Naive thymus-derived CD4-positive, alpha-beta T cell (primary cell): ENCODE measurements at regions not wholly inside any gene's neighbourhood (a gene's known extent, or its start where the extent isn't known, plus 50 kb on each side); places are given as distances from the start of the nearest gene placed in this dataset.

ENCODE experiments used
- ATAC-seq: fragments of 150-1000 bp; cut with Tn5 transposase; 2 replicates; pipeline ENCODE4 v1.10.0; 2021; ENCODE audit warnings: mild to moderate bottlenecking, moderate library complexity
- CTCF ChIA-PET: fragments of 350-600 bp; sonication (Branson Sonifier 250); formaldehyde crosslinking; loops from one replicate; lab custom pipeline; 2021; ENCODE audit warnings: antibody characterized with exemption; lab: Charles Lee
- POLR2A ChIA-PET: fragments of 350-600 bp; sonication (Branson Sonifier 250); formaldehyde crosslinking; loops from one replicate; lab custom pipeline; 2021; ENCODE audit warnings: antibody characterized with exemption, inconsistent platforms; lab: Charles Lee
- DNase-seq, 9 donors: peaks; one replicate each; pipeline versions ENCODE4 v3.0.0 to v3.0.0-alpha.2; 2020 to 2022; ENCODE audit warnings: mixed read lengths in 1 of 9
- H3K27ac ChIP-seq: one replicate; pipeline ENCODE4 v1.7.0; 2013; ENCODE audit warnings: mild to moderate bottlenecking, low read depth, low read length, moderate library complexity
- H3K27me3 ChIP-seq, 2 donors: one replicate each; pipeline ENCODE4 v1.7.0; 2013; ENCODE audit warnings: low read length in 2 of 2, mild to moderate bottlenecking in 2 of 2, moderate library complexity in 2 of 2; ENCODE audit not compliant: control insufficient read depth in 2 of 2, insufficient read depth in 2 of 2
- H3K36me3 ChIP-seq, 3 experiments: 1 replicate in 2 of 3; 2 replicates in 1 of 3; pipeline ENCODE4 v1.7.0; 2013; ENCODE audit warnings: low read length in 3 of 3, mild to moderate bottlenecking in 3 of 3, moderate library complexity in 1 of 3; ENCODE audit not compliant: insufficient read depth in 3 of 3, control insufficient read depth in 2 of 3
- H3K4me1 ChIP-seq, 2 donors: one replicate each; pipeline ENCODE4 v1.7.0; 2013; ENCODE audit warnings: low read length in 2 of 2, mild to moderate bottlenecking in 2 of 2, moderate library complexity in 1 of 2; ENCODE audit not compliant: control insufficient read depth in 2 of 2, insufficient read depth in 2 of 2
- H3K4me3 ChIP-seq: 2 replicates; pipeline ENCODE4 v1.7.0; 2013; ENCODE audit warnings: mild to moderate bottlenecking, low read length
- H3K9me3 ChIP-seq, 3 experiments: 1 replicate in 2 of 3; 2 replicates in 1 of 3; pipeline ENCODE4 v1.7.0; 2013; ENCODE audit warnings: low read length in 3 of 3; ENCODE audit not compliant: control insufficient read depth in 2 of 3
- H3K27ac Mint-ChIP-seq, 9 donors: one replicate each; pipeline ENCODE4 v1.8.0; 2020 to 2022; ENCODE audit warnings: mixed read lengths in 9 of 9, mild to moderate bottlenecking in 8 of 9, moderate library complexity in 5 of 9, inconsistent platforms in 2 of 9
- H3K27me3 Mint-ChIP-seq, 5 donors: one replicate each; pipeline ENCODE4 v1.8.0; 2021 to 2022; ENCODE audit warnings: mixed read lengths in 5 of 5, mild to moderate bottlenecking in 1 of 5
- H3K36me3 Mint-ChIP-seq, 5 donors: one replicate each; pipeline ENCODE4 v1.8.0; 2020 to 2022; ENCODE audit warnings: mixed read lengths in 5 of 5, mild to moderate bottlenecking in 3 of 5, inconsistent platforms in 1 of 5
- H3K4me1 Mint-ChIP-seq, 7 donors: one replicate each; pipeline ENCODE4 v1.8.0; 2020 to 2022; ENCODE audit warnings: mixed read lengths in 7 of 7, mild to moderate bottlenecking in 3 of 7, inconsistent platforms in 1 of 7
- H3K4me3 Mint-ChIP-seq, 10 donors: one replicate each; pipeline ENCODE4 v1.8.0; 2020 to 2022; ENCODE audit warnings: mild to moderate bottlenecking in 10 of 10, mixed read lengths in 10 of 10, moderate library complexity in 6 of 10, inconsistent platforms in 2 of 10
- H3K9me3 Mint-ChIP-seq, 11 donors: one replicate each; pipeline ENCODE4 v1.8.0; 2020 to 2022; ENCODE audit warnings: mixed read lengths in 11 of 11, mild to moderate bottlenecking in 4 of 11, inconsistent platforms in 1 of 11, moderate library complexity in 1 of 11
- intact Hi-C, 2 donors: fragments of 100-400 bp; cut with micrococcal nuclease; formaldehyde crosslinking; loops; one replicate each; pipeline ENCODE4 v1.15.1; 2023

DNA sequence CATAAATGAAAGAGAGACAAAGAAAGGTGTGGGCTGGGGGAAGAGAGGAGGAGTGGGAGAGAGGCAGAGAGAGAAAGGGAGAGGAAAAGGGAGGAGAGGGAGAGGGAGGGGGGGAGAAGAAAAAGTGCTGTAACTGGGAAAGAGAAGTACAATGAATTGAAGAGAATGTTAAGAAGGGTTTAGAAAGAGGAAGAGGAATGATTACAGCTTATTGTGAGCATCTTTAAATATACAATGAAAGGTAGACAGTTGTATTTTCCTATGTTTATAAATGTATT is 229.1 kb upstream of the PMFBP1 start:
- Mint-ChIP-seq H3K4me1 (no peaks in the 10 kb centered on the region), H3K9me3 (peaks cover 0 to 5% (median 0%) of the 10 kb centered on the region in 11 donors)

DNA sequence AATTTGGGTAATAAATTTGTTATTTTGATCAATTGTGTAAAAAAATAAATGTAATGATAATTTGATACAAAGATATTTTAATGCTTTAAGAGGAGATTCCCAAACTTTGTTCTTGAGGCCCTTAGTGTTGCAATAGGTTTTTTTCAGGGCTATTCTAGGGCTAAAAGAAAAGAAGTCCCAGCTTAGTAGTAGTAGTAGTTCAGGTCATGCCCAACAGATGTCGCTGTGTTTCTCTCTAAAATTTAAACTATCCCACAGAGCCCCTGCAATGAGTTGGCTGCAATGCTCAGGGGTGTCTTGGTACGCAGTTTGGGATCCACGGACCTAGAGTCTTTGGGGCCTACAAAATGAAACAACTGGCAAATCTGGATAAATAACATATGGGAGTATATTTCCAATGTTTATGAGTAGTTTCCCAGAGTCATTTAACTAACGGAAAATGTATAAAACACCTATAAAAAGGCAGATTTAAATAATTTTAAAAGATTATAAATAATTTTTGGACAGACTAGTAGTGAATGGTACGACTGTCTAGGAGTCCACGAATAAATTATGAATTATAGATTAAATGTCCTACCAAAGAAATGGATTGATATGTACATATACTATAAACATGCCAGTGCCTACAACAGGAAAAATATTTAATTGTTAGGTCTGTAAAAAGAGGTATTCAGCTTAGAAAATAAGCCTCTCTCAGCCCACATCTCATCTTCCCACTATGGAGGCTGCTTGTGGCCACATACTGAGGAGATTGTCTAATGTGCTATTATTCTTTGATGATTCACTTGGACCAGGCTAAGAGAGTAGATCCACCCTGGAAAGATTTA is 228.5 kb upstream of the PMFBP1 start:
- Histone ChIP-seq H3K4me1 (no peaks in the 10 kb centered on the region), H3K4me3 (no peak overlapping the region), H3K9me3 (no peaks in the 10 kb centered on the region), H3K36me3 (no peaks in the 10 kb centered on the region), H3K27ac (no peak overlapping the region), H3K27me3 (no peaks in the 10 kb centered on the region)
- Mint-ChIP-seq H3K4me1 (no peaks in the 10 kb centered on the region), H3K27ac (no peak overlapping the region), H3K36me3 (no peaks in the 10 kb centered on the region), H3K4me3 (no peak overlapping the region), H3K9me3 (peaks cover 0 to 1% (median 0%) of the 10 kb centered on the region in 11 donors), H3K27me3 (peaks cover 0 to 4% (median 0%) of the 10 kb centered on the region in 5 donors)
- POLR2A ChIA-PET: no interaction called here
- peak in 2 of 9 donors; percentile 2 for DNase-seq
- CTCF ChIA-PET: no interaction called here
- peak; percentile 58 for ATAC-seq
- intact Hi-C loops: loop anchor here in 1 of 2 donors (10.0 kb wide), 1 partner anchor 1554 kb away; no protein-coding TSS in a partner anchor

More for the DNA sequence above, 229.1 kb upstream of the PMFBP1 start:
- no peak overlapping the region for H3K27ac Mint-ChIP-seq
- ATAC-seq (no peak), DNase-seq (no peak)
- Histone ChIP-seq H3K4me3 (no peak overlapping the region), H3K9me3 (no peaks in the 10 kb centered on the region), H3K27ac (no peak overlapping the region), H3K36me3 (no peaks in the 10 kb centered on the region), H3K27me3 (no peaks in the 10 kb centered on the region), H3K4me1 (no peaks in the 10 kb centered on the region)
- CTCF ChIA-PET: no interaction called here
- peaks cover 0 to 4% (median 0%) of the 10 kb centered on the region in 5 donors for H3K27me3 Mint-ChIP-seq
- no peaks in the 10 kb centered on the region for H3K36me3 Mint-ChIP-seq
- POLR2A ChIA-PET: no interaction called here
- intact Hi-C loops: loop anchor here in 1 of 2 donors (10.0 kb wide), 1 partner anchor 1554 kb away; no protein-coding TSS in a partner anchor
- no peak overlapping the region for H3K4me3 Mint-ChIP-seq

DNA sequence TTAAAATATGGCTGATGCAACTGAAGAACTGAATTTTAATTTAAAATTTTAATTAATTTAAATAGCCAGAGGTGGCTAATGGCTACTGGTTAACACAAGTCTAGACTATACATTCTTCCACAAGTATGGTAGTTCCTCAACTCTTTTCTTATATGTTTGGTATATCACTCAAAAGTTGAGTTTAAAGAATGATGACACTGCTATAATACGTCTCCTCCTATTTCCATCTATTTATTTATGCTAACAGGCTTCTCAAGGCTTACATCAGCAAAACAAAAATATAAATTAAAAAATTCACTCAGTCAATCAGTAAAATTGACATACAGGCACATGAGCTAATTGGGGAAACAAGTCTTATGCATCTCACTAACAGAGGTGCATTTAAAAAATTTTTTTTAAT is 227.9 kb upstream of the PMFBP1 start:
- DNase-seq (no peak), ATAC-seq (no peak)
- Mint-ChIP-seq H3K27ac (no peak overlapping the region), H3K27me3 (no peaks in the 10 kb centered on the region), H3K9me3 (peaks cover 0 to 4% (median under 1%) of the 10 kb centered on the region in 11 donors), H3K36me3 (peaks cover 0 to under 1% (median 0%) of the 10 kb centered on the region in 5 donors), H3K4me3 (no peak overlapping the region), H3K4me1 (no peaks in the 10 kb centered on the region)
- CTCF ChIA-PET: no interaction called here
- H3K9me3 ChIP-seq: no peaks in the 10 kb centered on the region
- no peaks in the 10 kb centered on the region for H3K4me1 ChIP-seq
- H3K27ac ChIP-seq: no peak overlapping the region
- POLR2A ChIA-PET: no interaction called here
- no peak overlapping the region for H3K4me3 ChIP-seq
- intact Hi-C loops: loop anchor here in 1 of 2 donors (10.0 kb wide), 1 partner anchor 1555 kb away; no protein-coding TSS in a partner anchor
- no peaks in the 10 kb centered on the region for H3K27me3 ChIP-seq
- no peaks in the 10 kb centered on the region for H3K36me3 ChIP-seq

GRCh38 chr16:72397876-72398275 is 225.9 kb upstream of the PMFBP1 start:
- H3K9me3 Mint-ChIP-seq: peaks cover 0 to 16% (median 7%) of the 10 kb centered on the region in 11 donors
- DNase-seq (no peak), ATAC-seq (no peak)
- H3K4me1 Mint-ChIP-seq: no peaks in the 10 kb centered on the region
- ChIA-PET CTCF (no interaction called here), POLR2A (no interaction called here)
- no peak overlapping the region for H3K4me3 Mint-ChIP-seq
- Histone ChIP-seq H3K9me3 (no peaks in the 10 kb centered on the region), H3K4me1 (no peaks in the 10 kb centered on the region), H3K27me3 (no peaks in the 10 kb centered on the region), H3K36me3 (no peaks in the 10 kb centered on the region), H3K27ac (no peak overlapping the region), H3K4me3 (no peak overlapping the region)
- peaks cover 0 to 4% (median 0%) of the 10 kb centered on the region in 5 donors for H3K36me3 Mint-ChIP-seq
- H3K27ac Mint-ChIP-seq: no peak overlapping the region
- no peaks in the 10 kb centered on the region for H3K27me3 Mint-ChIP-seq
- intact Hi-C loops: no loop called here

DNA sequence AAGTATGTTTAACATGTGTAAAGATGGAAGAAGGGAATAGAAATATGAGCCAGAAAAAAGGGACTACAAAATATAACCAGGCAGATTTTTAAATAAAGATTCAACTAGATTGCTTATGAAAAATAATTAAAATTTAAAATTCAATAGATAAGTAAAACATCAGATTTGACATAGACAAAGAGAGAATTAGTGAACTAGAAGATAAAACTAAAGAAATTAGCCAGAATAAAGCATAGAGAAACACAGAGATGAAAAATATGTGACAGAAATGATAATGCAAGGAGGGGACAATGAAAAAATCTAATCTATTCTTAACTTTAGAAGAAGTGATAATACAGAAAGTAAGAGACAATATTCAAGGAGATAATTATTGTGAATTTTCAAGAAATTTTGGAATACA is 222.6 kb upstream of the PMFBP1 start:
- H3K27me3 Mint-ChIP-seq: no peaks in the 10 kb centered on the region
- H3K27ac Mint-ChIP-seq: no peak overlapping the region
- ChIA-PET CTCF (no interaction called here), POLR2A (no interaction called here)
- intact Hi-C loops: no loop called here
- no peaks in the 10 kb centered on the region for H3K27me3 ChIP-seq
- peaks cover 0 to 16% (median 7%) of the 10 kb centered on the region in 11 donors for H3K9me3 Mint-ChIP-seq
- no peak for ATAC-seq
- H3K4me3 ChIP-seq: no peak overlapping the region
- no peak overlapping the region for H3K27ac ChIP-seq
- peaks cover 0 to 4% (median 0%) of the 10 kb centered on the region in 5 donors for H3K36me3 Mint-ChIP-seq
- H3K4me1 Mint-ChIP-seq: no peaks in the 10 kb centered on the region
- no peaks in the 10 kb centered on the region for H3K4me1 ChIP-seq
- no peak overlapping the region for H3K4me3 Mint-ChIP-seq
- DNase-seq: no peak
- no peaks in the 10 kb centered on the region for H3K9me3 ChIP-seq
- no peaks in the 10 kb centered on the region for H3K36me3 ChIP-seq

DNA sequence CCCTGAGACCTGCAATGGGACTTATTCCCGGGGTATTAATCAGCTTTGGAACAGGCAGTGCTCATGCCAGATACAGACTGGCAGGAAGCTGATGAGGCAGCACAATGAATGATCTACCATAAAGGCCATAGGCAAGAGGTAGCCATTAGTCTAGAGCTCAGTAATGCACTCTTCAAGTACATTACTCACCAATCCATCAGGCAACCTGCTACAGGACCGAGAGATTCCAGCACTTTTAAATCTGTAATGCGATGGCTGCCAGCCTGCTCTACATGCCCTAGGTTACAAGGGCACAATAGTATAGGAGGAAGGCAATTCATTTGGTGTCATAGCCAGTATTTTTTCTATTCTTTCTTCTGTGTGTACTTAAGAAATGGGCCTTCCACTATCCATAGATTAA is 217.8 kb upstream of the PMFBP1 start:
- DNase-seq (no peak), ATAC-seq (no peak)
- Histone ChIP-seq H3K27me3 (no peaks in the 10 kb centered on the region), H3K4me3 (no peak overlapping the region), H3K4me1 (no peaks in the 10 kb centered on the region), H3K36me3 (no peaks in the 10 kb centered on the region), H3K27ac (no peak overlapping the region), H3K9me3 (no peaks in the 10 kb centered on the region)
- no peaks in the 10 kb centered on the region for H3K27me3 Mint-ChIP-seq
- peaks cover 0 to 7% (median 1%) of the 10 kb centered on the region in 5 donors for H3K36me3 Mint-ChIP-seq
- intact Hi-C loops: no loop called here
- POLR2A ChIA-PET: no interaction called here
- CTCF ChIA-PET: no interaction called here
- H3K4me3 Mint-ChIP-seq: no peak overlapping the region
- H3K4me1 Mint-ChIP-seq: no peaks in the 10 kb centered on the region
- H3K27ac Mint-ChIP-seq: no peak overlapping the region
- peaks cover 0 to 42% (median 11%) of the 10 kb centered on the region in 11 donors for H3K9me3 Mint-ChIP-seq

DNA sequence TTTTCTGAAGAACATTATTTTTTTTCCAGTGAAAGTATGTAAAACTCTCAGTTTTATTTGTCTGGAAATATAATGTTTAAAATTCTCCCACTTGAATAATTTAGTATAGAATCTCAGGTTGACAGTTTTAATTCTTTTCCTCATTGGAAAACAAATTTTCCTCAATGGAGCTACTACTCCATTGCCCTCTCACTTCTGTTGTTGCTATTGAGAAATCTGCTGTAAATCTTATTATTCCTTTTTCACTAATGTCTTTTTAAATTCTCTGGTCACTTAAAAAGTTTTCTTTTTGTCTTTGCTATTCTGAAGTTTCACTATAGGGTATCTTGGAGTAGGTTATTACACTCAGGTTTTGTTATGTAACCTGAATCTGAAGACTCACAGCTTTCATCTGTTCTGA is 216.1 kb upstream of the PMFBP1 start:
- Mint-ChIP-seq H3K36me3 (peaks cover 0 to 7% (median 1%) of the 10 kb centered on the region in 5 donors), H3K27ac (no peak overlapping the region), H3K4me3 (no peak overlapping the region), H3K4me1 (no peaks in the 10 kb centered on the region), H3K27me3 (no peaks in the 10 kb centered on the region), H3K9me3 (peaks cover 0 to 30% (median 10%) of the 10 kb centered on the region in 11 donors)
- H3K36me3 ChIP-seq: no peaks in the 10 kb centered on the region
- H3K27me3 ChIP-seq: no peaks in the 10 kb centered on the region
- ATAC-seq (no peak), DNase-seq (no peak)
- H3K9me3 ChIP-seq: no peaks in the 10 kb centered on the region
- intact Hi-C loops: no loop called here
- H3K4me1 ChIP-seq: no peaks in the 10 kb centered on the region
- ChIA-PET CTCF (no interaction called here), POLR2A (no interaction called here)
- H3K4me3 ChIP-seq: no peak overlapping the region
- no peak overlapping the region for H3K27ac ChIP-seq
